ENCODE measurements at regions not wholly inside any gene's neighbourhood (a gene's known extent, or its start where the extent isn't known, plus 50 kb on each side); places are given as distances from the start of the nearest gene placed in this dataset.
"Not testable (repeated sequence)": the region's sequence is repeated elsewhere in the genome, so short reads cannot be mapped to it uniquely, and the experiment has no call there.

DNA sequence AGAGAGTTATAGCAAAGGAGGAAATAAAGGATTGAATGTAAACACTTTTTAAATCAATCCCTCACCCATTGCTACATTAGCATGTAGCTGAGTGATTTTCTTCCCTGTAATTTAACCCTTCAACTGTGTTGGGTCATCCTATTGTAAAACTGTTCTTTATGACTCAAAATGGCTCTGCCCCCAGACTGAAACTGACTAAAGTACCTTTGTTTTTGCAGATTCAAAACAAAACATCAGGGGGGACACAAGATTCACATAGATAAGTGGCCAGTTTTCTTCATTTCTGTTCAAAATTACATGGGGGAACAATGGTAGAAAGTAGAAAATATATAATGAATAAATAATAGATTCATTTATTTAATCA, 268.4 kb downstream of the IGSF11 start:
- no peak for DNase-seq

GRCh38 chr3:118772036-118772435, 262.6 kb downstream of the IGSF11 start:
- no peak for DNase-seq

DNA sequence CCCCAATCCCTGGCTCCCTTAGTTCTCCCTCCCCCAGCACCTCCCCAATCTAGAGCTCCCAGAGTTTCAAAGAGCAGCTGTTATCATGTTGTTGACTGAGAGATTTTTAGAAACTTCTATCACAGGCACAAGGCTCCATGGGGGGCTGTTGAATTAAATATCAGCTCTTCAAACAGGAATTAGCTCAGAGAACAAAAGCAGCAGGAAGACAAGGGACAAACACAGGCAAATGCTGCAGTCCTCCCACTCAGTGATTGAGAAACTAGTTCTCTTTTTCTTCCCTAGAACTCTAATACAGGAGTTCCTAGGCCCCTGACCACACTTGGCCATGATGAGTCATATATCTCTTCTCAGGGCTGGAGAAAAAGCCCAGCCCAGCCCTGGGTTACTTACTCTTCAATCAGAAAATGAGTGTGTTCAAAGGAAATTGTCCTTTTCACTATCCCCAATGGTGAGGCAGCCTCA, 262.1 kb downstream of the IGSF11 start:
- DNase-seq: no peak

- DNase-seq: no peak
Observed at GRCh38 chr3:118775021-118775420, 259.6 kb downstream of the IGSF11 start.

GRCh38 chr3:118778201-118778600, 256.4 kb downstream of the IGSF11 start:
- DNase-seq: no peak

- no peak for DNase-seq
Observed at GRCh38 chr3:118781232-118781631, 253.4 kb downstream of the IGSF11 start.

DNA sequence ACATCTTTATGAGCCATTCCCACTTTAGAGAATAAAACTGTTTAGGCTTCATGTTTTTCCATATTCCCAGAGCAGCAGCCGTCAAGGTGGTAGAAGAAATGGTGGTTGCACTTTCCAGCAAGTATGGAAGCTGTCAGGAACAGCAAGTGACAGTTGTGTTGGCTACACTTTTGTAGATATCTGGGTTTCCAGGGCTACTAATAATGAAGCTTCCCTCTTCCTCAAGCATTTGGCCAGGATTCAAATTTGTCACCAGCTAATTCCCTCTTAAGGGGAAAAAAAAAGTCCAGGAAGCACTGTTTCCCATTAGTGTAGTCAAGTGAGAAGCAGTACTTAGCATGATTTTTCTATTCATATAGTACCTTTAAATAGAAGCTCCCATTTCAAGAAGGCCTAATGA, 252.8 kb downstream of the IGSF11 start:
- DNase-seq: no peak

DNA sequence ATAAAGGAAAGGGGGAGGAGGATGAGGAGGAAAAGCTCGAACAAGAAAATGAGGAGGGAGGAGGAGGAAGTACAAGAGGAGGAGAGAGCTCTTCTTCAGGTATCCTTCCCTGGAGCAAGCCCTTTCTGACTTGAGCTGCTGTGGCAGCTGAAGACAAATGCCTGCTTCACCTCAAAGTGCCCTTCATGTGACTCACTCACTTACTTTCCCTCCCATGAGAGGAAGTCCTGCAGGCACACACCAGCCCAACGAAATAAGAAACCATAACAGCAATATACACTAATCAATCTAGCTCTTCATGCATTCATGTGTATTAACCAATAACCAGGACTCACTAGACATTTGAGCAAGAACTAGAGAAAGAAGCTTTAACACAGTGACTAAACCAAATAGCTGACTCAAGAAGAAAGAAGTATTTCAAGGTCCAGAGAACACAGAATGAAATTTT, 251.9 kb downstream of the IGSF11 start:
- DNase-seq: no peak

DNA sequence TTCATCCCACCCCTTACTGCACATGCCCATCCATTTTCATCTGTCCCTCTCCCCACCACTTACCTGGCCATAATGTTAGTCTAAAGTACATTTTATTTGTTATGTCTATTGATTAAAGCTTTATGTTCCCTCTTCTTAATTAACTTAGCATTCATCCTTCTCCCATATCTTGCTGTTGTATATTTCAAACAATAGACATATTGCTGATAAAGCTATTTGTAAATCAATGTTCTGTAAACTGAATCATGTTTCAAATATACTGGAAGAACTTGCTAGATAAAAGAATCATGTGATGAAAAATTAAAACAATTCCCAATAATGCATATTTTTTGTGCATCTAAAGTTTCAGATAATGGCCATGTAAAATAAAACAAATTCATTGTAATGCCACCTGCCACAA, 249.2 kb downstream of the IGSF11 start:
- no peak for DNase-seq

DNA sequence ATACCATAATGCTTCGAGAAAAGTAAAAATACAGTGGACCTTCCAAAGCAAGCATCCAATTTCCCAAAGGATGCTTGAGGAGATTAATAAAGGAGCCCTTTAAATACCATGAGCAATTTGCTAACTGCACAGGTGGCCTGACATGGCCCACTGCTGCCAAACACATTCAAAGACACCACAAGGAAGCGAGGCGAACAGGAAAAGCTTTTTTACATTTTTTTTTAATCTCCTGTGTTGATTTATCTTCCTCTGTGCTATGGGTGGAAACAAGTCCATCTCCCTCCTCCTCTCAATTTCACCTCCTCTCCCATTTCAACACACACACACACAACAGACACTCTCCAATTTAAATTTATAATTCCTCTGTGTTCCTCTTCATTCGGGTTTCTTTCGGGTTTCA, 243.4 kb downstream of the IGSF11 start:
- DNase-seq: no peak

- DNase-seq: no peak
Observed at GRCh38 chr3:118792191-118792590, 242.5 kb downstream of the IGSF11 start.

GRCh38 chr3:118793176-118793575, 241.5 kb downstream of the IGSF11 start:
- no peak for DNase-seq

DNA sequence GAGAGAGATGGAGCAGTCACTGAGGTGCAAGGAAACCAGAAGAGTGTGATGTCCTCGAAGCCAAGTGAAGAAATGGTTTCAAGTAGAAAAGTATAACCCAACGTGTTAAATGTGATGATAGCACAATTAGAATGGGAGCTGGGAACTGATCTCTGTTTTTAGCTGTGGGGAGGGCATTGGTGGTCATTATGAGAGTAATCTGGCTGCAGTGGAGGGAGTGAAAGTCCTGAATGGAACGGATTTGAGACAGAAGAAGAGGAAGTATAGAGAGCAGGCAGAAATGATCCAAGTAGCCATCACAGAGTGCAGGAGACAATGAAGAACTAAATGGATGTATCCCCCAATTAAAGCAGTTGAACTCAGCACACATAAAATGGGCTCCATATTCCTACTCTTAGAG, 235.3 kb downstream of the IGSF11 start:
- no peak for DNase-seq

DNA sequence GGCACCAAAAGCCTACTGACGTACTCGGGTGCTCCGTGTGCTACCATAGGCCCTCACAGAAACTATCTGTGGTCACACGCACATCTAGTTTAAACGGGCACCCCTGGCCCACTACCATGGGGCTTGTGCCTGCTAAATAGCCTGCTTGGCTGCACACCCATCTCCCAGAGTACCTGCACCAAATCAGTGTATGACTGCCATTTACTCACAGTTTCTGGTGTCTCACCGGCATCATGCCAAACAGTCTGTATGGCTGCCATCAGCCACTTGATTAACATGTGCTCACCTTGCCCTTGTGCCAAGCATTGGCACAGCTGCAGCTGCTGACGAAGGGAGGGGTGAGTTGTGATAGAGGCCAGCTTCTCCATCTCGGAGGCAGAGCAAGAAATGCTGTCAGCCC, 232.7 kb downstream of the IGSF11 start:
- DNase-seq: no peak

DNA sequence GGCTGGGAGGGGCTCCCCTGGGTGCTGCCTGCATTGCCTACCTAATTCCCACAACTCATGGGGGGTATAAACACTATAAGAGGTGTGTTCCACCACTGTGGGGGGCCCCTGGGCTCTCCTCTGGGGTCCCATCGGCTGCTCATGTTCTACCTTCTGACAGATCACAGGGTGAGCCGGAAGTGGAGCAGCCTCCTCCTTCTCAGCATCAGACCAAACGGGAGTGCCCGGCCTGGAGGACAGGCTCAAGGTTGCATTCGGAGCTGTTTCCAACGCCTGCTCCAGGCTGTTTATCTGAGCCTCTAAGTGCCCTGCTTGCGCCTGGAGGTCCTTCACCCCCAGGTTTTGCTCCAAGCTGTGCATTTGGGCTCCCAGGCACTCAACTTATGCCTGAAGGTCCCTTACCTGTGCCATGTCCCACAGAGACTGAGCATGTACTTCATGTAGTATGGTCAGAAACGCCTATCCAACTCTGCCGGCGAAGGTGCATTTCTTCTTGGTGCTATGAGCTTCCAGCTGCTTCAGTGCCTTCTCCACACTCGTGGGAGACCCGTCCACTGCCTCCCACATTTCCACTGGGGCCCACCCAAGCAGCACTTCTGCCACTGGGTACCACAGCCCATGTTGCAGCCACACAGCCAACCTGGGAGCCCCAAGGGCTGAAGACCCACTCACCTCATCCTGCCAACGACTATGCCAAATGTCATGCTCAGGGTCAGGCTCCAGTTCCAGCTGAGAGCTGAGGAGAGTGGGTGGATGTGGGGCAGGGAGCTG, 232.1 kb downstream of the IGSF11 start:
- no peak for DNase-seq

- no peak for DNase-seq
Observed at GRCh38 chr3:118803096-118803476, 231.6 kb downstream of the IGSF11 start.

DNA sequence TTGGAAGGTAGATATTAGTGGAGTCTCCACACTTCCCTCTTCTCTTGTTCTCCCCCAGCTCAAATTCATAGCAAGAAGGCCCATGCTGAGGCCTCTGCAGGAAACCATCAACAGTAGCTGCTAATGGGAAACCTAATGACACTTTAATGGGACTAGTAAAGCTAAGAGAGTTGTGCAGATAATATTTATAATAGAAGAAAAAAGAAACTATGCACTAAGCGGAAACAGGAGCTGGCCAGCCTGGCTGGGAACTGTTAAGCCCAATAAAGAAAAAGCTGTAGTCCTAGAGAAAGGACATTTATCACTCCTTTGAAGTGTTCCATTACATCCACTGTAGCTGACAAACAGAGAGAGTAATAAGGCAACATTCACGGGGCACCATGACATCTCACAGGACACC, 229.6 kb downstream of the IGSF11 start:
- no peak for DNase-seq

GRCh38 chr3:118806423-118806822, 228.2 kb downstream of the IGSF11 start:
- DNase-seq: no peak

DNA sequence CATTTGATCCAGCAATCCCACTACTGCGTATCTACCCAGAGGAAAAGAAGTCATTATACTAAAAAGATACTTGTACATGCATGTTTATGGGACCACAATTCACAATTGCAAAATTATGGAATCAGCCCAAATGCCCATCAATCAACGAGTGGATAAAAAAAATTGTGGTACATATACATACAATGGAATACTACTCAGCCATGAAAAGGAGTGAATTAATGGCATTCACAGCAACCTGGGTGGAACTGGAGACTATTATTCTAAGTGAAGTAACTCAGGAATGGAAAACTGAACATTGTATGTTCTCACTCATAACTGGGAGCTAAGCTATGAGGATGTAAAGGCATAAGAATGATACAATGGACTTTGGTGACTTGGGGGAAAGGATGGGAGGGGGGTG, 227.3 kb downstream of the IGSF11 start:
- not testable (repeated sequence) for DNase-seq

GRCh38 chr3:118808723-118809122, 225.9 kb downstream of the IGSF11 start:
- DNase-seq: no peak

DNA sequence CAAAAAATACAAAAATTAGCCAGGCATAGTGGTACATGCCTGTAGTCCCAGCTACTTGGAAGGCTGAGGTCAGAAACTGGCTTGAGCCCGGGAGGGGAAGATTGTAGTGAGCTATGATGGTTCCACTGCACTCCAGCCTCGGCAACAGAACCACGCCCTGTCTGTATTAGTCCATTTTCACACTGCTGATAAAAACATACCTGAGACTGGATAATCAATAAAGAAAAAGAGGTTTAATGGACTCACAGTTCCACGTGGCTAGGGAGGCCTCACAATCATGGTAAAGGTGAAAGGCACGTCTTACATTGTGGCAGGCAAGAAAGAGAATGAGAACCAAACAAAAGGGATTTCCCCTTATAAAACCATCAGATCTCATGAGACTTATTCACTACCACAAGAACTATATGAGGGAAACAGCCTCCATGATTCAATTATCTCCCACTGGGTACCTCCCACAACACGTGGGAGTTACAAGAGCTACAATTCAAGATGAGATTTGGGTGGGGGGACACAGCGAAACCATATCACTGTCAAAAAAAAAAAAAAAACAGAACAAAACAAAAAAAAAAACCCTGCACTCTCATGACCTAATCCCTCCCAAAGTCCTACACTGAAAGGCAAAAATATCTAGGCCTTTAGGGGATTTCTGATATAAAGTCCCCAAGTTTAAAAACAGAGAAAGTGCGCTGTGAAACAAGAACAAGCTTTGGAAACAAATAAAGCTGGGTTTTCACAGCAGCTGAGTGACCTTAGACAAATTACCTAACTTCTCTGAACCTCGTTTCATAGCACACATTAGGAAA, 224.7 kb downstream of the IGSF11 start:
- no peak for DNase-seq

- no peak for DNase-seq
Observed at GRCh38 chr3:118810499-118811035, 224.1 kb downstream of the IGSF11 start.

- DNase-seq: no peak
Observed at GRCh38 chr3:118811236-118811732, 223.4 kb downstream of the IGSF11 start.

GRCh38 chr3:118813472-118813871, 221.2 kb downstream of the IGSF11 start:
- no peak for DNase-seq

Measured in NK-92 treated with Interleukin-12 subunit alpha and Interleukin-12 subunit beta, amount 100 ng/mL, for 24 hours (cell line).